SK-N-SH treated with all-trans-retinoic acid at 6 μM for 48 hours (cell line): ENCODE measurements at regions not wholly inside any gene's neighbourhood (a gene's known extent, or its start where the extent isn't known, plus 50 kb on each side); places are given as distances from the start of the nearest gene placed in this dataset.

Source experiments
- ATAC-seq: fragments of 200-7000 bp; cut with Tn5 transposase; 3 replicates; pipeline ENCODE4 v1.9.1; 2020; ENCODE audit warnings: mild to moderate bottlenecking, moderate library complexity
- ARNTL ChIP-seq: fragments of 450-650 bp; formaldehyde crosslinking; IDR thresholded peaks from 2 replicates; pipeline ENCODE4 v1.5.0; 2020; ENCODE audit warnings: low read depth, mild to moderate bottlenecking, moderate library complexity, borderline replicate concordance
- CREB5 ChIP-seq: fragments of 250-450 bp; sonication (Bioruptor Pico); IDR thresholded peaks from 2 replicates; pipeline ENCODE4 v1.5.1; 2020; ENCODE audit warnings: low read depth, mild to moderate bottlenecking, moderate library complexity
- CSDC2 ChIP-seq: fragments of 250-450 bp; sonication (Bioruptor Pico); IDR thresholded peaks from 2 replicates; pipeline ENCODE4 v1.5.0; 2020; ENCODE audit warnings: mild to moderate bottlenecking, moderate library complexity
- CSRNP3 ChIP-seq: fragments of 250-450 bp; sonication (Bioruptor Pico); IDR thresholded peaks from 2 replicates; pipeline ENCODE4 v1.5.1; 2021; ENCODE audit warnings: mild to moderate bottlenecking, moderate library complexity
- ESRRG ChIP-seq: fragments of 250-450 bp; sonication (Bioruptor Pico); IDR thresholded peaks from 2 replicates; pipeline ENCODE4 v1.6.1; 2021; ENCODE audit warnings: mild to moderate bottlenecking
- GLIS3 ChIP-seq: fragments of 250-450 bp; sonication (Bioruptor Pico); IDR thresholded peaks from 2 replicates; pipeline ENCODE4 v1.5.0; 2020; ENCODE audit warnings: mild to moderate bottlenecking, moderate library complexity
- ISL1 ChIP-seq: fragments of 250-450 bp; sonication (Bioruptor Pico); IDR thresholded peaks from 2 replicates; pipeline ENCODE4 v2.1.2; 2022; ENCODE audit warnings: mild to moderate bottlenecking, moderate library complexity
- OSR1 ChIP-seq: fragments of 250-450 bp; sonication (Bioruptor Pico); IDR thresholded peaks from 2 replicates; pipeline ENCODE4 v1.8.0; 2022; ENCODE audit warnings: moderate library complexity, mild to moderate bottlenecking, inconsistent platforms
- PATZ1 ChIP-seq: fragments of 250-450 bp; sonication (Bioruptor Pico); IDR thresholded peaks from 2 replicates; pipeline ENCODE4 v1.8.0; 2020; ENCODE audit warnings: mild to moderate bottlenecking, moderate library complexity, borderline replicate concordance
- POU6F1 ChIP-seq: fragments of 250-450 bp; sonication (Bioruptor Pico); IDR thresholded peaks from 2 replicates; pipeline ENCODE4 v1.8.0; 2021; ENCODE audit warnings: low read depth, mild to moderate bottlenecking, moderate library complexity, borderline replicate concordance
- PPARA ChIP-seq: fragments of 250-450 bp; sonication (Bioruptor Pico); IDR thresholded peaks from 2 replicates; pipeline ENCODE4 v1.5.0; 2020; ENCODE audit warnings: mild to moderate bottlenecking, borderline replicate concordance
- RARB ChIP-seq: fragments of 250-450 bp; sonication (Bioruptor Pico); IDR thresholded peaks from 2 replicates; pipeline ENCODE4 v1.8.0; 2021; ENCODE audit warnings: mild to moderate bottlenecking, moderate library complexity
- SNAI2 ChIP-seq: fragments of 250-450 bp; sonication (Bioruptor Pico); IDR thresholded peaks from 2 replicates; pipeline ENCODE4 v1.5.0; 2020; ENCODE audit warnings: mild to moderate bottlenecking, moderate library complexity
- TCF4 ChIP-seq: fragments of 250-450 bp; sonication (Bioruptor Pico); IDR thresholded peaks from 2 replicates; pipeline ENCODE4 v1.8.0; 2021; ENCODE audit warnings: mild to moderate bottlenecking, moderate library complexity, borderline replicate concordance
- TOX ChIP-seq: fragments of 250-450 bp; sonication (Bioruptor Pico); IDR thresholded peaks from 2 replicates; pipeline ENCODE4 v1.8.0; 2021; ENCODE audit warnings: mild to moderate bottlenecking, moderate library complexity, borderline replicate concordance
- TSHZ2 ChIP-seq: fragments of 250-450 bp; sonication (Bioruptor Pico); IDR thresholded peaks from 2 replicates; pipeline ENCODE4 v1.5.0; 2020; ENCODE audit warnings: mild to moderate bottlenecking, moderate library complexity
- ZC3H10 ChIP-seq: fragments of 250-450 bp; sonication (Bioruptor Pico); IDR thresholded peaks from 2 replicates; pipeline ENCODE4 v1.5.1; 2021; ENCODE audit warnings: mild to moderate bottlenecking, moderate library complexity
- ZFP3 ChIP-seq: fragments of 250-450 bp; sonication (Bioruptor Pico); IDR thresholded peaks from 2 replicates; pipeline ENCODE4 v1.5.0; 2020; ENCODE audit warnings: mild to moderate bottlenecking, moderate library complexity
- ZFP30 ChIP-seq: fragments of 450-650 bp; formaldehyde crosslinking; IDR thresholded peaks from 2 replicates; pipeline ENCODE4 v1.5.0; 2022; ENCODE audit warnings: mild to moderate bottlenecking, moderate library complexity
- ZNF565 ChIP-seq: fragments of 450-650 bp; formaldehyde crosslinking; conservative IDR thresholded peaks from 2 replicates; pipeline ENCODE4 v1.5.0; 2020; ENCODE audit warnings: low read depth, mild to moderate bottlenecking, moderate library complexity
- ZNF70 ChIP-seq: fragments of 450-650 bp; formaldehyde crosslinking; IDR thresholded peaks from 2 replicates; pipeline ENCODE4 v1.5.0; 2020; ENCODE audit warnings: mild to moderate bottlenecking, moderate library complexity
- ZNF8 ChIP-seq: fragments of 450-650 bp; formaldehyde crosslinking; IDR thresholded peaks from 2 replicates; pipeline ENCODE4 v1.5.0; 2020; ENCODE audit warnings: mild to moderate bottlenecking, moderate library complexity

- no peak for ATAC-seq
- TF ChIP-seq PPARA (CRISPR knock-in tag) (no peak), PATZ1 (CRISPR knock-in tag) (no peak), CREB5 (CRISPR knock-in tag) (no peak), ZNF70 (CRISPR knock-in tag) (no peak), GLIS3 (CRISPR knock-in tag) (no peak), ZFP3 (CRISPR knock-in tag) (no peak)
Observed at GRCh38 chr3:71977525-71977924, 192.6 kb upstream of the PROK2 start.

GRCh38 chr3:71975573-71975972 lies 190.6 kb upstream of the PROK2 start:
- TF ChIP-seq GLIS3 (CRISPR knock-in tag), result no peak
- no peak for TF ChIP-seq ISL1 (CRISPR knock-in tag)
- no peak for TF ChIP-seq PPARA (CRISPR knock-in tag)
- TF ChIP-seq CSRNP3, result no peak
- no peak for TF ChIP-seq CREB5 (CRISPR knock-in tag)
- no peak for TF ChIP-seq RARB
- TF ChIP-seq TOX (CRISPR knock-in tag), result no peak
- TF ChIP-seq ZNF565, result no peak
- TF ChIP-seq ESRRG (CRISPR knock-in tag), result no peak
- no peak for TF ChIP-seq TSHZ2 (CRISPR knock-in tag)
- TF ChIP-seq ZC3H10, result no peak
- no peak for TF ChIP-seq PATZ1 (CRISPR knock-in tag)
- no peak for TF ChIP-seq ZFP30 (CRISPR knock-in tag)
- TF ChIP-seq ARNTL, result no peak
- no peak for ATAC-seq

GRCh38 chr3:71974786-71975185 lies 189.8 kb upstream of the PROK2 start:
- ATAC-seq, result no peak
- TF ChIP-seq GLIS3 (CRISPR knock-in tag), result no peak
- no peak for TF ChIP-seq OSR1
- no peak for TF ChIP-seq PPARA (CRISPR knock-in tag)
- no peak for TF ChIP-seq TCF4
- no peak for TF ChIP-seq ESRRG (CRISPR knock-in tag)
- no peak for TF ChIP-seq RARB
- TF ChIP-seq POU6F1 (CRISPR knock-in tag), result no peak
- no peak for TF ChIP-seq ZNF8 (CRISPR knock-in tag)
- TF ChIP-seq ZC3H10, result no peak
- TF ChIP-seq TOX (CRISPR knock-in tag), result no peak
- no peak for TF ChIP-seq SNAI2 (CRISPR knock-in tag)
- no peak for TF ChIP-seq ZNF565
- no peak for TF ChIP-seq TSHZ2 (CRISPR knock-in tag)
- TF ChIP-seq CSDC2 (CRISPR knock-in tag), result no peak
- no peak for TF ChIP-seq ZFP30 (CRISPR knock-in tag)
